NOMO-1 (cell line): ENCODE measurements at regions not wholly inside any gene's neighbourhood (a gene's known extent, or its start where the extent isn't known, plus 50 kb on each side); places are given as distances from the start of the nearest gene placed in this dataset.
A peak's percentile ranks its signal among the peaks of the same experiment; 100 is the strongest.

Experiments used
- DNase-seq, 2 experiments: peaks; one replicate each; lab custom pipeline; 2025; ENCODE audit not compliant: unreplicated experiment in 2 of 2; lab: John Stamatoyannopoulos, UW

DNA sequence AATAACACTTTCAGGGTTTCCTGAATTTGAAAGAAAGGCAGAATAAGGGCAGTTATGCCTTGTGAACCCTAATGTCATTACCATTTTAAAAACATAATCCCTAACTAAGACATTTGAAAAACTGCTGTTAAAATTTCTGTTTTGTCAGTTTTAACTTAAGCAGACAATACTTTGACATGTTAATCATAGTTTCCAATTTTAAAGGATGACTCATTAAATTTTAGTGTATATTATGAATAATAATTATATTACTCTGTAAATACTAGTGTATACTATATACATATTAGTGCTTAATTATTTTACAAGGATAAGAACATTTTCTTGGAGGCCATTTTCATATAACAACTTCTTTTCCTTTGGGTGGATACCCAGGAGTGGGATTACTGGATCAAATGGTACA, 553.1 kb upstream of the BCHE start:
- DNase-seq: no peak

DNA sequence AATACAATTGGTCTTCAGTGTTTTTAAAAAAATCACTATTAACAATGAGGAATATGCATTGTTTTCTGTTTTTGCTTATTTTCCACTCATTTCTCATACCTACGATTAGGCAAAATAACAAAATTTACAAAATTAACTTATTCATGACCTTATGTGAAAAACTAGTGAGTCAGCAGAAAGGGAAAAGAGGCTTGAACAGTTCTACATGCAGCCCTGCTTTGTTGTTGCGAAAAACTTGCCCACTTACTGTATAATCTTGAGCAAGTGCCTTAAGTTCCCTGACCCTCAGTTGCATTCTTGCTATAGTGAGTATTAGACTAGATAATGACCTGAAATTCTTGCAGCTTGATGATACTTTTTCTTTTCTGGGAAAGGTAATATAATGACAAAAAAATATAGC, 551.1 kb upstream of the BCHE start:
- DNase-seq: peak; percentile 40 to 48

GRCh38 chr3:166372571-166373106, 535.4 kb upstream of the BCHE start:
- no peak for DNase-seq

DNA sequence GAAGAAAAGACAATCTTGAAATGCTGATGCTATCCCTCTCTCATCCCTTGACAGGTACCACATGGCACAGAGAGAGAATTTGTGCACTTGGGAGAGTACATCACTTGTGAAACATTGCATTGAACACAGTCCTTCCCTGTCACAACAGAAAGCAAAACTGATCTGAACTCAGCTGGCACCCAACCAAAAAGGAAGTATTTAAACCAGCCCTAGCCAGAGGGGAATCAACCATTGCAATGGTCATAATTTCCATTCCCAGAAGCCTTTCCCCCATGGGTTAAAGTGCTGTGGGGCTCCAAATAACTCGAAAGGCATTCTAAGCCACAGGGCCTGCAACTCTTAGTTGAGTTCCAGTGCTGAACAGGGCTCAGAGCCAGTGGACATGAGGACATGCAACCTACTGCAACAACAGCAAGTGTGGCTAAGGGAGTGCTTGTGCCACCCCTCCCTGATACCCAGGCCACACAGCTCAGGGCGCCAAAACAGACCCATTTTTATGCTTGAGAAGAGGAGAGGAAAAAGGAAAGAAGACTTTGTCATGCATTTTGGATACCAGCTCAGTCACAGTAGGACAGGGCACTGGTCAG, 530.8 kb upstream of the BCHE start:
- DNase-seq: peak in 1 of 2 experiments; percentile 41

- DNase-seq: no peak
Measured at GRCh38 chr3:166362698-166363097, 525.5 kb upstream of the BCHE start.

DNA sequence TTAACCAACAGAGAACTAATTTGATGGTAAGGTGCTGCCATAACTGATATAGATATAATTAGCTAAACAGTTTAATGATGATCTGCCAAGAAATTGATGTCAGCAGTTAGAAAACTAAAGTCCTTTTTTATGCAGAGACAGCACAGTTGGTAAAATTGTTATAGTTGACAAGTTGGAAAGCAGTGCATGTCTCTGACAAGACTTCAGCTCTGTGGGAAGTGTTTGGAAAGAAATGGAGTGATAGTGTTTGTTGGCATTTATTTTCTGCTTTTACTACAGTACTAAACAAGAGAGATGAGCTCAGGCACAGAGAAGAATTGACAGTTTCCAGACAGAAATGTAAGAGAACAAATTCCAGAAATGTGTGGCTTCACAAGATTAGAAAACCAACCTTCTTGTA, 523.5 kb upstream of the BCHE start:
- no peak for DNase-seq

GRCh38 chr3:166351461-166351860, 514.2 kb upstream of the BCHE start:
- DNase-seq: no peak

DNA sequence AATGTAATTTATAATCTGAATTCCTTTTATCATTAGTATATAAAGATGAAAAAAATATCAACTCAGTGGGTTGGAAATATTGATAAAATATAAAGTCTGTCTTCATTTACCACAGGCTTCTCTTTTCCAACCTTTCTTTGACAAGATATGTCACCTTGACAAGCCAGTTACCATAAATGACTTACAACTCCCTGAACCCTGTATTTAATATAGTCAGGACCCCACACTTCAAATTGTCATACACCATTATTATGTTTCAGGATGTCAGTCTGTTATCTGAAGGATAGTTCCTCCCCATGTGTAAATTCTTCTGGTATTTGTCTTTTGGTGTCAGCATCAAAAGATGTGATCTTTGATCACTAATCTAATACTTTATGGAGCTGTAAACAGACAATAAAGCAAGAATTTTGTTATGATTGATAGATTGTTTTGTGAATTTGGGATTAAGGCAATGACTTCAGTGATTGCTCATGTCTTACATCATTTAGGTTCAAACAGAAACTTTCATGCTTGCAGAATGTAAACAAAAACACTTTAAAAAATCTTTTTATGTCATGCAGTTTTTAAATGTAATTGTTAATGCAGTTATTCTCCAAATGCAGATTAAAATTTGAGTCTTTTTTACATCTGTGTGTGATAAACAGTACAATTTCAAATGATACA, 503.5 kb upstream of the BCHE start:
- no peak for DNase-seq

DNA sequence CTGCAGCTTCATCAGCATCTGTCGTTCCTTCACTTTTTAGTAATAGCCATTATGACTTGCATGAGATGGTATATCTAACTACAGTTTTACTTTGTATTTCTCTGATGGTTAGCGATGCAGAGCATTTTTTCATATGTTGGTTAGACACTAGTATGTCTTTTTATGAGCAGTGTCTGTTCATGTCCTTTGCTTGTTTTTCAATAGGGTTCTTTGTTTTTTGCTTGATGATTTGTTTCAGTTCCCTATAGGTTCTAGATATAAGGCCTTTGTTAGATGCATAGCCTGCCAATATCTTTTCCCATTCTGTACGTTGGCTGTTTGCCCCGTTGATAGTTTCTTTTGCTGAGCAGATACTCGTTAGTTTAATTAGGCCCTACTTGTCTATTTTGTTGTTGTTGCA, 487.2 kb upstream of the BCHE start:
- no peak for DNase-seq

DNA sequence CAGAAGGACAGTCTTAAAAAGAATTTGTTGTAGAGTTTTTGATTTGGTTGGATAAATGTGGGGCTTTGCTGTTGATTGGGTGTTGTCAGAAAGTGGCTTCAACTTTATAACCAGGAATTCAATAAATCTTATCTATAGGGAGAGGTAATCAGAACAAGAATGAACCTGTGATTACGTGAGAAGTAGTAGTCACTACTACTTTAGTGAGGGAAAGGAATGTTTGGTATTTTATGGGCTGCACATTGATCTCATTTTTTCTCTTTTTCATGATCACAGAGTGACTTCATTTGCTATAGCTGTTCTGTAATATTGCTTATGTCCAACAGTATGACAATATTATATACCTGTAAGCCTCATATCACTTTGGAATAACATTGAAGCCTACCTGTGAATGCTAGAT, 485.2 kb upstream of the BCHE start:
- no peak for DNase-seq

- DNase-seq: no peak
Measured at GRCh38 chr3:166307756-166308350, 470.6 kb upstream of the BCHE start.

- DNase-seq: no peak
Measured at GRCh38 chr3:166304584-166304983, 467.4 kb upstream of the BCHE start.

- no peak for DNase-seq
Measured at GRCh38 chr3:166303681-166304080, 466.5 kb upstream of the BCHE start.

- DNase-seq: no peak
Measured at GRCh38 chr3:166302331-166302730, 465.1 kb upstream of the BCHE start.

- DNase-seq: no peak
Measured at GRCh38 chr3:166296179-166296783, 459.1 kb upstream of the BCHE start.

DNA sequence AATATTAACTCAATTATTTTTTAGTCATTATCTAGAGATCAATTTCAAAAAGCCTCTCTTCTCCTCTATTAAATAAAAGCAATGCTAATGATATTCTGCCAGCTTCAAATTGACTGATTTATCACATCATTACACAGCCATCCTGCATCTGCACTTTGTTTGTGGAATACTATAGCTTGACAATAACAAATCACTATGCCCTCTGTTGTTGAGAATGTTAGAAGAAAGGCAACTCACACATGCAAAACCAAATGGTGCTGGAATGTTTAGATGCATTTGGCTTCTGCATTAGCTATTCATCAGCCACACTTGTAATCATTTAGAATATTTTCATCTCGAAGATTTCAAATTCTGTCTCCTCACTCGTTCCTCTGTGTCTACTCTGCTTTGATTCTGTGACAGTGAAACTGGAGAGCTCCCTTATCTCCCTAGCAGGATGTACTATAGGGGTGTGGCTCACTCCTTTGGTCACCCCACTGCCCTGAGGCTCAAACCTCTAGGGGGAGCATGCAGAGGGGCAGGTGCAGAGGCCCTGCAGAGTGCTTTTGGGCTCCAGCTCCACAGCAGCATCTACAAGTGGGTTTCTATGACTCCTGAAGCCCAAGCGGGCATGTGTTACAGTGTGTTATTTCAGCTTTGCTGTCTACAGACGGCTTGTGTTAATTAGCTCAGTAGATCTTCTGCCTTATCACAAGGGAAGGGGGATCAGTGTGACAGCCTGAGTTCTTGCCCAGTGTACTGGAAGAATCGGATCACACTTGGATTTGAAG, 454.1 kb upstream of the BCHE start:
- no peak for DNase-seq

DNA sequence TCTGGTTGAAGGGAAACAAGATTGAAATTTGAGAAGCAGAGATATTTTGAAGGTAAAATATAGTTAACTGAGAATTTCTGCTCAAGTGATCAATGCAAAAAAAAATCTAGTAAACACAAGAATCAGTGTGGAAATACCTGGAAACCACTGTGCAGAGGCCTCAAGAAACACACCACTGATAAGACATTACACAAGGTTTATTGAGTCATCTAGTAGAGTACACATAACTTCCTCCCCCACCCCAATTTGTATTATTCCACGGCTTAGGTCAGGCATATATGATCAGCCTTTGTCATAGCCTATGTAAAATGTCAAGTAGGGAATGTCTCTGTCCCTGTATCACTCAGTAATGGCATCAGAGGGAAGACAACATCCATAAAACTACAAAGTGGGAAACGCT, 447.8 kb upstream of the BCHE start:
- DNase-seq: peak; percentile 34 to 60

GRCh38 chr3:166283840-166284239, 446.6 kb upstream of the BCHE start:
- peak in 1 of 2 experiments; percentile 5 for DNase-seq

- DNase-seq: no peak
Measured at GRCh38 chr3:166282931-166283330, 445.7 kb upstream of the BCHE start.

GRCh38 chr3:166279636-166280035, 442.4 kb upstream of the BCHE start:
- no peak for DNase-seq

GRCh38 chr3:166275024-166275390, 437.8 kb upstream of the BCHE start:
- DNase-seq: no peak
